Ishikawa (cell line): ENCODE measurements at regions not wholly inside any gene's neighbourhood (a gene's known extent, or its start where the extent isn't known, plus 50 kb on each side); places are given as distances from the start of the nearest gene placed in this dataset.

Experiments
- CEBPB ChIP-seq: IDR thresholded peaks from 2 replicates; pipeline ENCODE4 v1.6.1; 2012
- CREB1 ChIP-seq: IDR thresholded peaks from 2 replicates; pipeline ENCODE4 v1.6.1; 2012; ENCODE audit warnings: low read depth
- EGR1 ChIP-seq: IDR thresholded peaks from 2 replicates; pipeline ENCODE4 v1.6.1; 2012
- EP300 ChIP-seq: IDR thresholded peaks from 2 replicates; pipeline ENCODE4 v1.6.1; 2012; ENCODE audit warnings: borderline replicate concordance
- FOXM1 ChIP-seq: IDR thresholded peaks from 2 replicates; pipeline ENCODE4 v1.6.1; 2012; ENCODE audit warnings: low read depth, borderline replicate concordance
- MAX ChIP-seq: IDR thresholded peaks from 2 replicates; pipeline ENCODE4 v1.6.1; 2012
- NFIC ChIP-seq: IDR thresholded peaks from 2 replicates; pipeline ENCODE4 v1.6.1; 2012
- RAD21 ChIP-seq: IDR thresholded peaks from 2 replicates; pipeline ENCODE4 v1.6.1; 2012; ENCODE audit warnings: low read depth
- REST ChIP-seq: IDR thresholded peaks from 2 replicates; pipeline ENCODE4 v1.6.1; 2012; ENCODE audit warnings: low read depth, mild to moderate bottlenecking
- TAF1 ChIP-seq: IDR thresholded peaks from 2 replicates; pipeline ENCODE4 v1.6.1; 2012; ENCODE audit warnings: low read depth, mild to moderate bottlenecking
- TCF12 ChIP-seq: IDR thresholded peaks from 2 replicates; pipeline ENCODE4 v1.6.1; 2012; ENCODE audit warnings: low read depth
- TEAD4 ChIP-seq: IDR thresholded peaks from 2 replicates; pipeline ENCODE4 v1.6.1; 2012
- USF1 ChIP-seq: IDR thresholded peaks from 2 replicates; pipeline ENCODE4 v1.6.1; 2012
- YY1 ChIP-seq: IDR thresholded peaks from 2 replicates; pipeline ENCODE4 v1.6.1; 2012; ENCODE audit warnings: low read depth
- ZBTB7A ChIP-seq: IDR thresholded peaks from 2 replicates; pipeline ENCODE4 v1.6.1; 2012; ENCODE audit warnings: low read depth

GRCh38 chr9:92171281-92171680 lies 56.1 kb upstream of the SPTLC1 start:
- TF ChIP-seq REST (no peak), CEBPB (no peak), RAD21 (no peak), TEAD4 (no peak), EGR1 (no peak), MAX (no peak), YY1 (no peak), USF1 (no peak), EP300 (no peak), ZBTB7A (no peak), TCF12 (no peak), FOXM1 (no peak), TAF1 (no peak), CREB1 (no peak), NFIC (no peak)

- TF ChIP-seq TAF1, result no peak
- TF ChIP-seq ZBTB7A, result no peak
- no peak for TF ChIP-seq CREB1
- TF ChIP-seq FOXM1, result no peak
These were observed 55.6 kb upstream of the SPTLC1 start for GRCh38 chr9:92170848-92171247.

GRCh38 chr9:92165484-92165883 lies 50.3 kb upstream of the SPTLC1 start:
- TF ChIP-seq TAF1 (no peak), FOXM1 (no peak), ZBTB7A (no peak), USF1 (no peak), REST (no peak), TEAD4 (no peak), CEBPB (no peak), RAD21 (no peak), EP300 (no peak)
